OCI-LY7 (cell line): ENCODE measurements at regions not wholly inside any gene's neighbourhood (a gene's known extent, or its start where the extent isn't known, plus 50 kb on each side); places are given as distances from the start of the nearest gene placed in this dataset.

Experiments used
- EZH2phosphoT487 ChIP-seq: fragments of 200-600 bp; sonication (generic); IDR thresholded peaks from 2 replicates; pipeline ENCODE4 v1.6.1; 2018; ENCODE audit warnings: low read depth, borderline replicate concordance, mild to moderate bottlenecking, mixed run types, antibody characterized with exemption, low read length, moderate library complexity, mixed read lengths
- TF ChIP-seq, protein P1 (sequence below): fragments of 200-600 bp; sonication (generic); conservative IDR thresholded peaks from 2 replicates; pipeline ENCODE4 v1.5.1; 2014; ENCODE audit warnings: mild to moderate bottlenecking, antibody characterized with exemption, low read length, moderate library complexity, mixed read lengths

DNA sequence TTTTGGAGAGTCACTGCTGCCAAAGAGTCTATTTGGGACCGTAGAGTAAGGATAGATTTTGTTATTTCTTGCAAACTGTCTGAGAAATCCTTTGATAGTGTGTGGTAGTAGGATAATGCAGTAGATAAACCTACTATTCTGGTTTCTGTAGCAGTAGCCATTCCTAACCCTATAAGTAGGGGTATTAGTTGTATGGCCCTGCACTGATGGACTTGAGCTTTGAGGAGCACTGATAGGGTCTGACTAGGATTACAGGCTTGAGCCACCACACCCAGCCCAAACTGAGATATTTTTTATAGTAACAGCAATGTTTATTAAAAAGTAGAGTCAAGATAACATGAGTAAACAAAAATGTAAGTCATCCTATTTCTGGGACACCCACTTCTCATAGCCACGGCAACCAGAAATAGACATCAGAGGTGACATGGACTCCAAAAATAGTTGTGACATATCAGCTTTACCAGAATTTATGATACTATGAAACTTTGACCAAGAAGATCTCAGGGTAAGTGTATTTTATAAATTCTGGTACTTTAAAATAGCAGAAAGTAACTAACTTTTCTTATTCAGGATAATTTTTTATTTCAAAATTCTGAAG, 479.1 kb downstream of the SUCLA2 start:
- TF ChIP-seq, protein P1, sequence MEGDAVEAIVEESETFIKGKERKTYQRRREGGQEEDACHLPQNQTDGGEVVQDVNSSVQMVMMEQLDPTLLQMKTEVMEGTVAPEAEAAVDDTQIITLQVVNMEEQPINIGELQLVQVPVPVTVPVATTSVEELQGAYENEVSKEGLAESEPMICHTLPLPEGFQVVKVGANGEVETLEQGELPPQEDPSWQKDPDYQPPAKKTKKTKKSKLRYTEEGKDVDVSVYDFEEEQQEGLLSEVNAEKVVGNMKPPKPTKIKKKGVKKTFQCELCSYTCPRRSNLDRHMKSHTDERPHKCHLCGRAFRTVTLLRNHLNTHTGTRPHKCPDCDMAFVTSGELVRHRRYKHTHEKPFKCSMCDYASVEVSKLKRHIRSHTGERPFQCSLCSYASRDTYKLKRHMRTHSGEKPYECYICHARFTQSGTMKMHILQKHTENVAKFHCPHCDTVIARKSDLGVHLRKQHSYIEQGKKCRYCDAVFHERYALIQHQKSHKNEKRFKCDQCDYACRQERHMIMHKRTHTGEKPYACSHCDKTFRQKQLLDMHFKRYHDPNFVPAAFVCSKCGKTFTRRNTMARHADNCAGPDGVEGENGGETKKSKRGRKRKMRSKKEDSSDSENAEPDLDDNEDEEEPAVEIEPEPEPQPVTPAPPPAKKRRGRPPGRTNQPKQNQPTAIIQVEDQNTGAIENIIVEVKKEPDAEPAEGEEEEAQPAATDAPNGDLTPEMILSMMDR = no peak
- no peak for TF ChIP-seq EZH2phosphoT487
